Endothelial cell of umbilical vein (primary cell): ENCODE measurements at regions not wholly inside any gene's neighbourhood (a gene's known extent, or its start where the extent isn't known, plus 50 kb on each side); places are given as distances from the start of the nearest gene placed in this dataset.

Experiments used
- BruUV-seq: library from RNA; stranded (reverse); fragments of 400-500 nt; replicated peaks from 2 replicates; lab custom pipeline; 2021; lab: Mats Ljungman, UMichigan
- CTCF ChIA-PET: fragments of 300-600, 350-600 bp; sonication (Branson Sonifier 250); formaldehyde crosslinking; loops from one replicate; lab custom pipeline; 2021; ENCODE audit warnings: antibody characterized with exemption, inconsistent platforms; lab: Charles Lee
- POLR2A ChIA-PET: fragments of 300-600, 350-600 bp; sonication (Branson Sonifier 250); formaldehyde crosslinking; loops from one replicate; lab custom pipeline; 2021; ENCODE audit warnings: antibody characterized with exemption, inconsistent platforms; lab: Charles Lee
- DNase-seq: peaks from one replicate; pipeline ENCODE4 v3.0.0-alpha.2; 2011; ENCODE audit warnings: low read depth, low spot score
- FAIRE-seq: peaks from 2 replicates; lab custom pipeline; 2011; peaks lifted over from hg19 to GRCh38; lab: Jason Lieb, UNC
- H2AFZ ChIP-seq: 2 replicates; pipeline ENCODE4 v1.6.0; 2012; ENCODE audit warnings: low read depth, low read length, control low read depth, inconsistent platforms
- H3K27ac ChIP-seq: 2 replicates; pipeline ENCODE4 v1.5.1; 2011; ENCODE audit warnings: low read depth, mild to moderate bottlenecking, control low read depth, low read length, moderate library complexity; ENCODE audit not compliant: insufficient read depth
- H3K27me3 ChIP-seq, 2 experiments: 2 replicates each; pipeline versions ENCODE4 v1.6.0 to v1.6.1; 2011; ENCODE audit warnings: low read length in 2 of 2, mixed read lengths in 1 of 2; ENCODE audit not compliant: control insufficient read depth in 2 of 2, insufficient read depth in 2 of 2
- H3K36me3 ChIP-seq, 2 experiments: 2 replicates in 1 of 2; 3 replicates in 1 of 2; pipeline ENCODE4 v1.5.1; 2011; ENCODE audit warnings: low read length in 2 of 2, mild to moderate bottlenecking in 1 of 2, moderate library complexity in 1 of 2; ENCODE audit not compliant: control insufficient read depth in 2 of 2, insufficient read depth in 2 of 2; ENCODE audit errors: extremely low read depth in 1 of 2
- H3K4me1 ChIP-seq: 3 replicates; pipeline ENCODE4 v1.5.1; 2011; ENCODE audit warnings: mild to moderate bottlenecking, low read length; ENCODE audit not compliant: control insufficient read depth, insufficient read depth; ENCODE audit errors: extremely low read depth
- H3K4me2 ChIP-seq: 2 replicates; pipeline ENCODE4 v1.6.1; 2011; ENCODE audit warnings: low read length, control low read depth, mixed read lengths; ENCODE audit not compliant: insufficient read depth
- H3K4me3 ChIP-seq, 3 experiments: fragments of 200-600 bp in 1 of 3; sonication (generic), shearing (Covaris generic) in 1 of 3; replicated peaks in 1 of 3; 2 replicates each; pipeline ENCODE4 v1.5.1; 2011 to 2016; ENCODE audit warnings: control low read depth in 3 of 3, low read length in 3 of 3, mild to moderate bottlenecking in 2 of 3, inconsistent platforms in 1 of 3, low read depth in 1 of 3, moderate library complexity in 1 of 3; ENCODE audit not compliant: insufficient read depth in 1 of 3
- H3K79me2 ChIP-seq: 2 replicates; pipeline ENCODE4 v1.6.0; 2012; ENCODE audit warnings: low read length, inconsistent platforms; ENCODE audit not compliant: control insufficient read depth, insufficient read depth
- H3K9ac ChIP-seq: replicated peaks from 2 replicates; pipeline ENCODE3; 2011; ENCODE audit warnings: low read length, control low read depth; ENCODE audit not compliant: insufficient read depth; ENCODE audit errors: extremely low read depth
- H3K9me1 ChIP-seq: replicated peaks from 3 replicates; pipeline ENCODE4 v1.6.0; 2011; ENCODE audit warnings: mild to moderate bottlenecking, low read length; ENCODE audit not compliant: control insufficient read depth, insufficient read depth; ENCODE audit errors: extremely low read depth
- H3K9me3 ChIP-seq: replicated peaks from 2 replicates; pipeline ENCODE4 v1.5.1; 2012; ENCODE audit warnings: low read length, inconsistent platforms; ENCODE audit not compliant: control insufficient read depth, insufficient read depth
- H4K20me1 ChIP-seq: replicated peaks from 2 replicates; pipeline ENCODE3; 2011; ENCODE audit warnings: mild to moderate bottlenecking, low read length; ENCODE audit not compliant: control insufficient read depth, insufficient read depth; ENCODE audit errors: extremely low read depth
- CTCF ChIP-seq, 2 donors: IDR thresholded peaks; 1 replicate in 1 of 2; 2 replicates in 1 of 2; pipeline ENCODE4 v1.5.1; 2011; ENCODE audit warnings: low read length in 2 of 2, mild to moderate bottlenecking in 2 of 2, moderate library complexity in 2 of 2, control low read depth in 1 of 2, inconsistent platforms in 1 of 2, low read depth in 1 of 2; ENCODE audit not compliant: insufficient read depth in 1 of 2; ENCODE audit errors: extremely low read depth in 1 of 2
- EZH2 ChIP-seq: IDR thresholded peaks from 2 replicates; pipeline ENCODE4 v1.6.1; 2012; ENCODE audit warnings: borderline replicate concordance, low read depth, mild to moderate bottlenecking, moderate library complexity, low read length, inconsistent platforms; ENCODE audit not compliant: severe bottlenecking
- FOS ChIP-seq: IDR thresholded peaks from 2 replicates; pipeline ENCODE4 v1.6.1; 2011; ENCODE audit warnings: mild to moderate bottlenecking, low read length, moderate library complexity, borderline replicate concordance; ENCODE audit not compliant: insufficient read depth
- JUN ChIP-seq: IDR thresholded peaks from 2 replicates; pipeline ENCODE4 v1.6.1; 2011; ENCODE audit warnings: borderline replicate concordance, low read depth; ENCODE audit not compliant: insufficient read length, insufficient read depth
- MAX ChIP-seq: IDR thresholded peaks from 2 replicates; pipeline ENCODE4 v1.6.1; 2011; ENCODE audit not compliant: insufficient read depth, insufficient read length
- MYC ChIP-seq: IDR thresholded peaks from one replicate; pipeline ENCODE4 v1.6.1; 2011; ENCODE audit warnings: mild to moderate bottlenecking, low read depth, low read length
- POLR2A ChIP-seq: IDR thresholded peaks from 2 replicates; pipeline ENCODE4 v1.6.1; 2012; ENCODE audit warnings: low read depth, mild to moderate bottlenecking, control low read depth, low read length
- POLR2AphosphoS5 ChIP-seq: IDR thresholded peaks from 2 replicates; pipeline ENCODE4 v1.6.1; 2012; ENCODE audit warnings: low read depth, mild to moderate bottlenecking, control low read depth, low read length, moderate library complexity; ENCODE audit not compliant: insufficient read depth
- dilution Hi-C: fragments of 300-500 bp; cut with MboI; formaldehyde crosslinking; loops from one replicate; pipeline ENCODE4 v1.15.0; 2019; ENCODE audit warnings: low sequenced_read_pairs; ENCODE audit not compliant: extremely low pct_ligation_motif_present
- intact Hi-C: fragments of 100-400 bp; cut with micrococcal nuclease; formaldehyde crosslinking; loops from one replicate; pipeline ENCODE4 v1.10.0; 2022

- no TSS peak for BruUV-seq
- Histone ChIP-seq H3K36me3 (no peaks in the 10 kb centered on the region), H3K9me3 (no peaks in the 10 kb centered on the region), H2AFZ (no peak overlapping the region), H3K27me3 (peaks cover 0 to 2% of the 10 kb centered on the region in 2 experiments), H3K9me1 (no peaks in the 10 kb centered on the region), H3K4me2 (no peak overlapping the region), H3K4me1 (no peaks in the 10 kb centered on the region), H3K9ac (no peak overlapping the region), H3K27ac (no peak overlapping the region), H3K4me3 (no peak overlapping the region), H3K79me2 (no peaks in the 10 kb centered on the region), H4K20me1 (no peaks in the 10 kb centered on the region)
- no peak for DNase-seq
- ChIA-PET POLR2A (no interaction called here), CTCF (interaction anchor here (1.0 to 1.7 kb wide), 2 partner anchors 308 to 309 kb away, joined by 3 to 9 read pairs; no protein-coding TSS in a partner anchor)
- dilution Hi-C loops = no loop called here
- no peak for FAIRE-seq
- TF ChIP-seq JUN = no peak
- no peak for TF ChIP-seq CTCF (IDR thresholded peaks at IDR 0.05; ENCODE audit: extremely low read depth in 1 of 2, insufficient read depth in 1 of 2, low read depth in 1 of 2, low read length in 2 of 2)
- no peak for TF ChIP-seq MAX
- TF ChIP-seq POLR2A = no peak
- no peak for TF ChIP-seq MYC
- TF ChIP-seq POLR2AphosphoS5 = no peak
- no peak for TF ChIP-seq FOS
- no peak for TF ChIP-seq EZH2
- intact Hi-C loops = loop anchor here (5.0 to 10.0 kb wide), 4 partner anchors 35 to 403 kb away; no protein-coding TSS in a partner anchor
Observed at GRCh38 chr16:86872131-86872530, 293.8 kb downstream of the FOXL1 start.
